ENCODE measurements at regions not wholly inside any gene's neighbourhood (a gene's known extent, or its start where the extent isn't known, plus 50 kb on each side); places are given as distances from the start of the nearest gene placed in this dataset.

- Histone ChIP-seq H3K9ac (ENCODE audit: insufficient read depth, low read length, poor library complexity, severe bottlenecking) (no peak overlapping the region), H3K79me2 (ENCODE audit: insufficient read depth, low read length) (no peaks in the 10 kb centered on the region), H3K27ac (ENCODE audit: low read depth in 1 of 2, low read length in 2 of 2) (no peak overlapping the region), H2AFZ (ENCODE audit: insufficient read depth, low read depth, low read length, poor library complexity, severe bottlenecking) (no peak overlapping the region), H3K4me2 (replicated peaks; ENCODE audit: extremely low read depth, low read length, poor library complexity, severe bottlenecking) (no peak overlapping the region), H3K4me1 (ENCODE audit: control insufficient read depth in 1 of 2, insufficient read depth in 2 of 2, low read length in 2 of 2) (peaks cover 12 to 13% of the 10 kb centered on the region in 2 donors), H4K20me1 (ENCODE audit: insufficient read depth, low read length) (no peaks in the 10 kb centered on the region), H3K36me3 (replicated peaks in 1 of 2; ENCODE audit: control insufficient read depth in 1 of 2, insufficient read depth in 2 of 2, low read length in 2 of 2) (no peaks in the 10 kb centered on the region), H3K4me3 (replicated peaks in 1 of 3; ENCODE audit: low read depth in 2 of 3, low read length in 3 of 3) (no peak overlapping the region), H3K9me3 (replicated peaks in 1 of 2; ENCODE audit: control insufficient read depth in 1 of 2, insufficient read depth in 1 of 2, low read length in 2 of 2) (no peaks in the 10 kb centered on the region), H3K27me3 (ENCODE audit: control insufficient read depth in 2 of 2, insufficient read depth in 2 of 2, low read length in 2 of 2) (peaks cover 0 to 2% of the 10 kb centered on the region in 2 donors)
- no peak for TF ChIP-seq CTCF (IDR thresholded peaks at IDR 0.05)
- Mint-ChIP-seq H3K36me3 (no peaks in the 10 kb centered on the region), H3K9me3 (peaks cover 0 to 5% (median 0%) of the 10 kb centered on the region in 7 donors), H3K4me1 (peaks cover 24% of the 10 kb centered on the region), H3K27ac (no peak overlapping the region), H3K4me3 (no peak overlapping the region), H3K27me3 (ENCODE audit: low read depth in 3 of 3) (peaks cover 10 to 17% (median 14%) of the 10 kb centered on the region in 3 donors)
- no CpG with 5 or more reads among the region's 1 CpG for WGBS (ENCODE audit: insufficient coverage)
- intact Hi-C loops (cut with micrococcal nuclease), result no loop called here
- no peak for DNase-seq
Observed at GRCh38 chr5:142421621-142422397, 97.0 kb upstream of the SPRY4 start.

GRCh38 chr5:142421228-142421617, 96.4 kb upstream of the SPRY4 start:
- Histone ChIP-seq H4K20me1 (ENCODE audit: insufficient read depth, low read length) (no peaks in the 10 kb centered on the region), H3K27ac (ENCODE audit: low read depth in 1 of 2, low read length in 2 of 2) (no peak overlapping the region), H3K27me3 (ENCODE audit: control insufficient read depth in 2 of 2, insufficient read depth in 2 of 2, low read length in 2 of 2) (peaks cover 0 to 2% of the 10 kb centered on the region in 2 donors), H2AFZ (ENCODE audit: insufficient read depth, low read depth, low read length, poor library complexity, severe bottlenecking) (no peak overlapping the region), H3K9me3 (replicated peaks in 1 of 2; ENCODE audit: control insufficient read depth in 1 of 2, insufficient read depth in 1 of 2, low read length in 2 of 2) (no peaks in the 10 kb centered on the region), H3K36me3 (replicated peaks in 1 of 2; ENCODE audit: control insufficient read depth in 1 of 2, insufficient read depth in 2 of 2, low read length in 2 of 2) (no peaks in the 10 kb centered on the region), H3K9ac (ENCODE audit: insufficient read depth, low read length, poor library complexity, severe bottlenecking) (no peak overlapping the region), H3K4me3 (replicated peaks in 1 of 3; ENCODE audit: low read depth in 2 of 3, low read length in 3 of 3) (no peak overlapping the region), H3K79me2 (ENCODE audit: insufficient read depth, low read length) (no peaks in the 10 kb centered on the region), H3K4me2 (replicated peaks; ENCODE audit: extremely low read depth, low read length, poor library complexity, severe bottlenecking) (no peak overlapping the region), H3K4me1 (ENCODE audit: control insufficient read depth in 1 of 2, insufficient read depth in 2 of 2, low read length in 2 of 2) (peaks cover 12 to 13% of the 10 kb centered on the region in 2 donors)
- Mint-ChIP-seq H3K27me3 (ENCODE audit: low read depth in 3 of 3) (peaks cover 6 to 16% (median 12%) of the 10 kb centered on the region in 3 donors), H3K9me3 (peaks cover 0 to 2% (median 0%) of the 10 kb centered on the region in 7 donors), H3K36me3 (no peaks in the 10 kb centered on the region), H3K4me3 (no peak overlapping the region), H3K27ac (no peak overlapping the region), H3K4me1 (peaks cover 19% of the 10 kb centered on the region)
- TF ChIP-seq CTCF (IDR thresholded peaks at IDR 0.05), result no peak
- DNase-seq, result no peak
- intact Hi-C loops (cut with micrococcal nuclease), result no loop called here
- 80% methylated on average over 2 of the region's 5 CpGs for WGBS (ENCODE audit: insufficient coverage)

All from CD14-positive monocyte (primary cell).